K562 (cell line): ENCODE measurements at regions not wholly inside any gene's neighbourhood (a gene's known extent, or its start where the extent isn't known, plus 50 kb on each side); places are given as distances from the start of the nearest gene placed in this dataset.

Experiments
- CEBPG ChIP-seq, 3 experiments: fragments of 200-800 bp in 1 of 3; sonication (Bioruptor generic) in 1 of 3; sonication (generic) in 1 of 3; formaldehyde crosslinking in 1 of 3; IDR thresholded peaks in 2 of 3; conservative IDR thresholded peaks in 1 of 3; 2 replicates each; pipeline versions ENCODE4 v1.6.1 to v1.8.0; 2016 to 2022; ENCODE audit warnings: missing compliant biosample characterization in 2 of 3, missing genetic modification characterization in 2 of 3, mild to moderate bottlenecking in 1 of 3, missing genetic modification reagents in 1 of 3
- CTCF ChIP-seq, 3 experiments: IDR thresholded peaks in 2 of 3; conservative IDR thresholded peaks in 1 of 3; 2 replicates each; pipeline ENCODE4 v1.5.1; 2011 to 2012; ENCODE audit warnings: low read length in 3 of 3, mild to moderate bottlenecking in 3 of 3, control low read depth in 2 of 3, improper control_type of control experiment in 1 of 3, inconsistent platforms in 1 of 3, low read depth in 1 of 3, mixed read lengths in 1 of 3, moderate library complexity in 1 of 3; ENCODE audit not compliant: insufficient read depth in 2 of 3
- FIP1L1 ChIP-seq: fragments of 200-400 bp; formaldehyde crosslinking; IDR thresholded peaks from 2 replicates; pipeline ENCODE4 v1.6.1; 2018; ENCODE audit warnings: mild to moderate bottlenecking, low read depth, low read length; ENCODE audit not compliant: poor library complexity, severe bottlenecking
- HDAC6 ChIP-seq: IDR thresholded peaks from 2 replicates; pipeline ENCODE4 v1.6.1; 2012; ENCODE audit warnings: low read depth, mild to moderate bottlenecking, control low read depth, inconsistent platforms, low read length, moderate library complexity
- NR0B1 ChIP-seq: fragments of 450-650 bp; IDR thresholded peaks from one replicate; pipeline ENCODE4 v1.6.1; 2018; ENCODE audit warnings: mild to moderate bottlenecking, moderate library complexity; ENCODE audit not compliant: partially characterized antibody
- RBM34 ChIP-seq: fragments of 200-400 bp; formaldehyde crosslinking; IDR thresholded peaks from 2 replicates; pipeline ENCODE4 v1.6.1; 2018; ENCODE audit warnings: low read length, borderline replicate concordance; ENCODE audit not compliant: insufficient read depth
- SMC3 ChIP-seq: conservative IDR thresholded peaks from 2 replicates; pipeline ENCODE4 v1.6.1; 2011; ENCODE audit warnings: low read depth, low read length, improper control_type of control experiment; ENCODE audit not compliant: insufficient read depth
- TCF3 ChIP-seq: sonication (generic); formaldehyde crosslinking; IDR thresholded peaks from 2 replicates; pipeline ENCODE4 v1.4.0; 2020; ENCODE audit warnings: mild to moderate bottlenecking, missing genetic modification reagents
- ZNF232 ChIP-seq: sonication (generic); formaldehyde crosslinking; IDR thresholded peaks from 2 replicates; pipeline ENCODE4 v1.8.0; 2022; ENCODE audit warnings: mild to moderate bottlenecking, missing genetic modification reagents
- TF ChIP-seq, protein P1 (sequence below), 2 experiments: IDR thresholded peaks in 1 of 2; conservative IDR thresholded peaks in 1 of 2; 2 replicates each; pipeline ENCODE4 v1.6.1; 2016; ENCODE audit warnings: low read depth in 2 of 2, mild to moderate bottlenecking in 1 of 2, missing compliant biosample characterization in 1 of 2, missing genetic modification characterization in 1 of 2, moderate library complexity in 1 of 2
- TF ChIP-seq, protein P2 (sequence below), 2 experiments: fragments of 450-650 bp; IDR thresholded peaks; 2 replicates each; pipeline ENCODE4 v1.6.1; 2016
- TF ChIP-seq, protein P3 (sequence below): fragments of 150-350 bp; conservative IDR thresholded peaks from 2 replicates; pipeline ENCODE4 v1.6.1; 2014; ENCODE audit warnings: low read length

GRCh38 chr14:83561261-83561660, 1968.7 kb upstream of the FLRT2 start (continued):
- TF ChIP-seq, protein P1, sequence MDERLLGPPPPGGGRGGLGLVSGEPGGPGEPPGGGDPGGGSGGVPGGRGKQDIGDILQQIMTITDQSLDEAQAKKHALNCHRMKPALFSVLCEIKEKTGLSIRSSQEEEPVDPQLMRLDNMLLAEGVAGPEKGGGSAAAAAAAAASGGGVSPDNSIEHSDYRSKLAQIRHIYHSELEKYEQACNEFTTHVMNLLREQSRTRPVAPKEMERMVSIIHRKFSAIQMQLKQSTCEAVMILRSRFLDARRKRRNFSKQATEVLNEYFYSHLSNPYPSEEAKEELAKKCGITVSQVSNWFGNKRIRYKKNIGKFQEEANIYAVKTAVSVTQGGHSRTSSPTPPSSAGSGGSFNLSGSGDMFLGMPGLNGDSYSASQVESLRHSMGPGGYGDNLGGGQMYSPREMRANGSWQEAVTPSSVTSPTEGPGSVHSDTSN (CRISPR knock-in tag; IDR thresholded peaks at IDR 0.05; ENCODE audit: low read depth), result no peak
- TF ChIP-seq, protein P1 (tag; conservative IDR thresholded peaks at IDR 0.05; ENCODE audit: low read depth), result no peak
- no peak for TF ChIP-seq NR0B1
- TF ChIP-seq, protein P2, sequence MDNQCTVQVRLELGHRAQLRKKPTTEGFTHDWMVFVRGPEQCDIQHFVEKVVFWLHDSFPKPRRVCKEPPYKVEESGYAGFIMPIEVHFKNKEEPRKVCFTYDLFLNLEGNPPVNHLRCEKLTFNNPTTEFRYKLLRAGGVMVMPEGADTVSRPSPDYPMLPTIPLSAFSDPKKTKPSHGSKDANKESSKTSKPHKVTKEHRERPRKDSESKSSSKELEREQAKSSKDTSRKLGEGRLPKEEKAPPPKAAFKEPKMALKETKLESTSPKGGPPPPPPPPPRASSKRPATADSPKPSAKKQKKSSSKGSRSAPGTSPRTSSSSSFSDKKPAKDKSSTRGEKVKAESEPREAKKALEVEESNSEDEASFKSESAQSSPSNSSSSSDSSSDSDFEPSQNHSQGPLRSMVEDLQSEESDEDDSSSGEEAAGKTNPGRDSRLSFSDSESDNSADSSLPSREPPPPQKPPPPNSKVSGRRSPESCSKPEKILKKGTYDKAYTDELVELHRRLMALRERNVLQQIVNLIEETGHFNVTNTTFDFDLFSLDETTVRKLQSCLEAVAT (IDR thresholded peaks at IDR 0.05), result no peak
- TF ChIP-seq SMC3, result no peak
- TF ChIP-seq, protein P3, sequence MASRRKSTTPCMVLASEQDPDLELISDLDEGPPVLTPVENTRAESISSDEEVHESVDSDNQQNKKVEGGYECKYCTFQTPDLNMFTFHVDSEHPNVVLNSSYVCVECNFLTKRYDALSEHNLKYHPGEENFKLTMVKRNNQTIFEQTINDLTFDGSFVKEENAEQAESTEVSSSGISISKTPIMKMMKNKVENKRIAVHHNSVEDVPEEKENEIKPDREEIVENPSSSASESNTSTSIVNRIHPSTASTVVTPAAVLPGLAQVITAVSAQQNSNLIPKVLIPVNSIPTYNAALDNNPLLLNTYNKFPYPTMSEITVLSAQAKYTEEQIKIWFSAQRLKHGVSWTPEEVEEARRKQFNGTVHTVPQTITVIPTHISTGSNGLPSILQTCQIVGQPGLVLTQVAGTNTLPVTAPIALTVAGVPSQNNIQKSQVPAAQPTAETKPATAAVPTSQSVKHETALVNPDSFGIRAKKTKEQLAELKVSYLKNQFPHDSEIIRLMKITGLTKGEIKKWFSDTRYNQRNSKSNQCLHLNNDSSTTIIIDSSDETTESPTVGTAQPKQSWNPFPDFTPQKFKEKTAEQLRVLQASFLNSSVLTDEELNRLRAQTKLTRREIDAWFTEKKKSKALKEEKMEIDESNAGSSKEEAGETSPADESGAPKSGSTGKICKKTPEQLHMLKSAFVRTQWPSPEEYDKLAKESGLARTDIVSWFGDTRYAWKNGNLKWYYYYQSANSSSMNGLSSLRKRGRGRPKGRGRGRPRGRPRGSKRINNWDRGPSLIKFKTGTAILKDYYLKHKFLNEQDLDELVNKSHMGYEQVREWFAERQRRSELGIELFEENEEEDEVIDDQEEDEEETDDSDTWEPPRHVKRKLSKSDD, result no peak
- no peak for TF ChIP-seq CTCF (IDR thresholded peaks at IDR 0.05 in 2 of 3, conservative IDR thresholded peaks at IDR 0.05 in 1 of 3; ENCODE audit: insufficient read depth in 2 of 3, low read depth in 1 of 3, low read length in 3 of 3)
- TF ChIP-seq CEBPG (CRISPR knock-in tag; IDR thresholded peaks at IDR 0.05), result no peak
- no peak for TF ChIP-seq CEBPG (tag; conservative IDR thresholded peaks at IDR 0.05 in 1 of 2, IDR thresholded peaks at IDR 0.05 in 1 of 2)
- no peak for TF ChIP-seq ZNF232 (CRISPR knock-in tag)
- no peak for TF ChIP-seq RBM34
- no peak for TF ChIP-seq FIP1L1
- no peak for TF ChIP-seq HDAC6
- TF ChIP-seq TCF3 (CRISPR knock-in tag), result no peak
- TF ChIP-seq, all 486 proteins: peak for 0
